T-helper 2 cell (primary cell): ENCODE measurements at regions not wholly inside any gene's neighbourhood (a gene's known extent, or its start where the extent isn't known, plus 50 kb on each side); places are given as distances from the start of the nearest gene placed in this dataset.
A peak's percentile ranks its signal among the peaks of the same experiment; 100 is the strongest.

Experiments
- DNase-seq, 5 experiments: peaks; one replicate each; pipeline versions ENCODE4 v3.0.0 to v3.0.0-alpha.2; 2012 to 2022

DNA sequence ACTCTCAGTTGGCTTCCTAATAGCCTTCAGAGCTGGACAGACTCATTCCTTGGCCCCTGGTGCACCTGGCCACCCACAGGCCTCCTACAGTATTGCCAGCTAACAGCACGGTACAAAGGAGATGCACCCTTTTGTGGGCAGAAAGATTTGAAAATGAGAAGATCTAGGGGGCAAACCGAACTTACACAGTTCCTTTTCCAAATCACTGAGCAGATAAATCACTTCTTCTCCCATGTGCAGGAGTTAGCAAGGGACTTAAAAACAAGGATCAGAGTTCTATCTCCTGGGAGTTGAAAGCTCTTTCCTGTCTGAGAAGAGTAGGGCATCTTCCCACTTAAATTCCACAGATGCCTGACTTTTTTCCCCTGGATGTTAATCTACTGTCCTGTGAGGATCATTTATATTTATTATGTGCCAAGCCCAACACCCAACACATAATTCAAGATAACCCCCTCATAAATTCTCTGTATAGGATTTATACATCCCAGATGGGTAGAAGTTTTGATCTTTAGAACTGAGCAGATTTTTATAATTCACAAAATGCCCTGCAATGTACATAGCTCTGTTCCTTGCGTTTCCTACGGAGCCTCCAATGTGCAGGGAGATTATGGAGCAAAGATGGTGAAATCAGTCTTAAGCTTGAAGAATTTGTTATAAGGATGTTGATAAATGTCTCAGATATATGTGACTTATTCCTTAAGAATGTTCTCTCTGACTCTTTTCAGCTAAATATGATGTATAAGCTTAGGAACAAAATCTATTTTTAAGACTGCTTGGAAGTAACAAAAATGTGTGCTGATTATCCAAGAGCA, 207.2 kb upstream of the DAPK1 start:
- DNase-seq, result no peak

DNA sequence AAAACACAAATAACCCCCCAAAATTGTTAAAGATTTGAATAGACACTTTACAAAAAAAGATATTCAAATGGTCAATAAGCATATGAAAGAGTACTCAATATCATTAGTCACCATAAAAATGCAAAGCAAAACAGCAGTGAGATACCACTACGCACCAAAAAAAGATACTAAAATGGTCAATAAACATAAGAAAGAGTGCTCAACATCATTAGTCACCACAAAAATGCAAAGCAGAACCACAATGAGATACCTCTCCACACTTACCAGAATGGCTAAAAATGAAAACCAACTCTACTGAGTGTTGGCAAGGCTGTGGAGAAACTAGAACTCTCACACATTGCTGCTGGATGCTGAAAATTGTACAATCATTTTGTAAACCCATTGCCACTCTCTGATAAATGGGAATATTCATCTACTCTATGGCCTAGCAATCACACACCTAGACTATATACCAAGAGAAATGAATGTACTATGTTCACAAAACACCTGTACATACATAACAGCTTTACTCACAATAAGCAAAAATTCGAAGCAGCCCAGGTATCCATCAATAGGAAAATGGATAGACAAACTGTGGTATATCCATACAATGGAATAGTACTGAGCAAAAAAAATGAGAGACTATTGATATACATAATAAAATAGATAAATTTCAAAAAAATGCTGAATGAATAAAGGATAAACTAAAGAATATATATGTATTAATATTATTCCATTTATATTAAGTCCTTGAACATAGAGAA, 205.0 kb upstream of the DAPK1 start:
- no peak for DNase-seq

DNA sequence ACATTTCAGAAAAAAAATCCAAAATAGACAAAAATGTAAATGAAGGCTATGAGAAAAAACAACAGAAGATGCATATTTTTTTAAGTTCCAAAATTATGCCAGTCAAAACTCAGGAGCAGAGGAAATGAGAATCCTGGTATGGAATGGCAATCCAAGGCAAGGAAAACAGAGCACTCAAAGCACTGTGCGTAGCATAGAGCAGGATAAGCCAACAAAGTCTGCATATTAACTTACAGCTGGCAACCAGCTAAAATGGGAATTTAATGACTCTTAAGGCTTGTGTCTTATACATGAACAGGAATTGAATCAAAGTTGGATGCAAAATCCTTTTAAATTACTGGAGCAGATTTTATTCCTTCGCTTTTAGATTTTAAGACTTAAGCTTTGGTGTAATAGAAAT, 203.5 kb upstream of the DAPK1 start:
- no peak for DNase-seq

DNA sequence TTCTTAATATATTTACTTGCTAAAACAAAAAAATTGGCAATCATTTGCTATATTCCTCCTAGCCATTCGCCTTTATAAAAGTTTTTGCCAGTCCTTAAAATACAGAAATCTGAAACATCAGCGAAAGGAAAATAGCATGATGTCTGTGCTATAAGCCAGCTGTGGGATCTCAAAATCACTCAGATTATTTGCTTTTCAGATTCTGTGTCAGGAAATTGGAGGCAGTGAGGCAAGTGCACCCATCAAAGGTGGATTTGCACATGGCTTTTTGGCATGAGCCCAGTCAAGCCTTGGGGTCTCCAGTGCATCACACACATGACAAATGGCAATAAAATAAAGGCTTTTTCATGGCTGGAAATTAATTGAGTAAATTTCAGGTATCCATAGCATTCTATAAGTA, 196.8 kb upstream of the DAPK1 start:
- DNase-seq, result no peak

DNA sequence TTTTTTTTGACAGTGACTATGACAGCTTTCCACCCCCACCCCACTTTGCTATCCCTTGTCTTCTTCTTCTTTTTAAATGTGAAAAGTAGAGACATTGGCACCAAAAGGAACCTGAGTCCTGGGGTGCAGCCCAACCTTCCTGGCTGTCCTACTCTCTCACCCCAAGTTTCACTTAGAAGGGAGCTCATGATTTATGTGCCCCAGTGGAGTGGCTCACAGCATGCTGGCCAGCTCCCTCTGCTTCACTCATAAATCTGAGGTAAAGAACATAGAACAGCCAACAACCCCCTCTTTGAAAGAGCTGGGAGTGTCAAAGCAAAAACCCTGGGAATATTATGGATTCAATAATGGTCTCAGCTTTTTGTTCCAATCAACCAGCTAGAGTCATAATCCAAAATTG, 196.3 kb upstream of the DAPK1 start:
- DNase-seq, result no peak

DNA sequence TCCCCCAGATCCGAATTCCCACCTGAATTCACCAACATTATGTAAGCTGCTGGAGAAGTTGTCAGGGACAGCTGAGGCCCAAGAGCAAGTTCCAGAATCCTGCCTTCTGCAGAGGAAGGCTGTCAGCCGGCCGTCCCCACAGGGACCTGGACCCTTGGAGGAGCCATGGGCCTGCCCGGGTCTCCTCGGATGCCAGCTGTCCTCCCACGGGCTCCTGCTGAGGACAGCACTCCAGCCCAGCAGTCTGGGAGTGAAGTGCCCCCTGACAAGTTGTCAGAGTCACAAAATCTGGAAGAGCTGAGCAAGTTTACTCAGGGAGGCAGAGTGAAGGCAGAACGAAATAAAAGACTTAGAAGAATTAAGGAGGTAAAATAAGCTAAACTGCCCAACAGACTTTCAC, 192.5 kb upstream of the DAPK1 start:
- DNase-seq, result no peak

DNA sequence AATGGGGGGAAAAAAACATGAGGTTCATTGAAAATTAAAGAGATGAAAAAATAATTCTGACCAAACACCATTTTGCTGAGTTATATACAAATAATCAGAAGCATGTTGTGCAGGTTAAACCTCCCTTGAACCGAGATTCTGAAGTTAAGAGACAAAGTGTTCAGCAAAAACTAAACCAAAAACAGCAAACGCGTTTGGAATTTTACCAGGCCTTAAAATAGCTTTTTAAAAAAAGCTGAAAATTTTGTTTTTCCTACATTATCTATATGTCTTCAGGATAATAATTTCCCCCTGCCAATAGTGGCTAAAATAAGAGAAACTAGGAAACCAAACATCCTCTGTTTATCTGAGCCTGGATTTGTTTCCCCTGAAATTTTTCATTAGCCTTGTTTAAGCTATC, 191.7 kb upstream of the DAPK1 start:
- no peak for DNase-seq

DNA sequence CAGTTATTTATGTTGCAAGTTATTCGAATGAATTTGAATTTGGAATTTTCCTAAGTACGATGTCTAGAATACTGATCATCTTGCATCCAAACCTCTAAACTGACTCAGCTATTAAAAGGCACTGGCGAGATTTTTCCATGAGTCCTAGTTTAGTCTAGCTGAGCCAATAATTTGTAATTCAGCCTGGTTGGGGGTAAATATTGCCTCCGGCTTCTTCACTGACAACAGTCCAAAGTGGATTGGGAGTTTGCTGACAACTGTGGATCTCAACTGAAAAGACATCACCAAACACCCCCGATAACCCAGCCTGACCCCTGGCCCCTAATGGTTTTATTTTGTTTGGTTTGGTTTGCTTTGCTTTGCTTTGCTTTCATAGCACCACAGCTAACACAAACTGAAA, 189.8 kb upstream of the DAPK1 start:
- DNase-seq, result no peak

DNA sequence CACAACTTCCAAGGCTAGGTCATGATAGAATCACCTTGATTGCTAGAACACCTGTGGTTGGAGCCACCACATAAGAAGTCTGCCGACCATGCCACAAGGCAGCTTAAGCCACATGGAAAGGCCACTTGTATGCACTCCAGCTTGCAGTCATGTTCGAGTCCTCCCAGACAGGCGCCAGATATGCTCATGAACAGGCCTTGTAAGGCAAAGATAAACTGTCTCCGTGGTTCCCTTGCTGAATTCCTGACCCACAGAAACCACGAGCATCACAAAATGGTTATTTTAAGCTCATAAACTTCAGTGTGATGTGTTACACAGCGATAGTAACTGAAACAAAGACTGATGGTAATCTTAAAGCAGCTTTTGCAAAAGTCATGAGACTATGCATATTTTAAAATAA, 188.4 kb upstream of the DAPK1 start:
- peak in 1 of 5 experiments; percentile 27 for DNase-seq

DNA sequence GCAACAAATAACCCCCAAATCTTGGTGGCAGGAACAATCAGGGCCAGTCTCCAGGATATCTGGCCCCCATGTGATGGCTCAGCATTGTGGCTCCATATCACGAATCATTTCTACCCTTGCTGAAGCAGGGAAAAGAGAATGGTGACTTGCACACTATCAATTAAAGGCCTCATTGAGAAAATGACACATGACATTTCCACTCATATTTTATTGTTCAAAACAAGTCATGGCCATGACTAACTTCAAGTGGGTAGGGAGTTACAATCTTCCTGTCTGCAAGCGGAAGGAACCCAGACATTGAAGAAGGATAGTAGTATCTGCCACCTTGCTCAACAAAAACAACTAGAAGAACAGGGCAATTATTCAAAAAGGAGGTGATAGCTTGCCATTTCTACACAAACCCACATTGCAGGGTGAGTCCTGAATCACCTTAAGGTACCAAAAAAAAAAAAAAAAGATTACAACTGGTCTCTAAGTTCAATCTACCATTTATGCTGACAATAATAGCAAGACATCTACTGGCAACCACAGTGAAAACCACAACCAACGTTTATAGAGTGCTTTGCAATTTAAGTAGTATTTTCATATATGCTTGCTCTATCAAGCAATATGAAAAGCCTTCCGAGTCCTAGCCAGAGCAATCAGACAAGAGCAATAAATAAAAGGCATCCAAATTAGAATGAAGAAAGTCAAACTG, 186.7 kb upstream of the DAPK1 start:
- peak in 1 of 5 experiments; percentile 57 for DNase-seq

DNA sequence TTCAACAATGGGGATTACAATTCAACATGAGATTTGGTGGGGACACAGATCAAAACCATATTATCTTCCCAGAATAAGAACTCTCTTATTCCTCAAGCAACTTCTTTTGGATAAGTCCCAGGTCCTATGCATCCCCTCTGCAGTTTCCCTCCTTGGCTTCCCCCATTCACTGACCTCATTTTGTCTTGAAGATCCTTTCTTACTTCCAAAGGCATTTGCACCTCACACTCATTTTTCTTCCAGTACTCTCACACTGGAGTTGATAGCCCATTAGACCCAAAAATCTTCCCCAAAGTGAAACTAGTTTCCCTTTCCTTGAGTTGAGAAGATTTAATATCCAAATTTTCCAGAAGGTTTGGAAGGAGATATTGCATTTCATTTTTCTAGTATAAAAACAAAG, 178.0 kb upstream of the DAPK1 start:
- no peak for DNase-seq

DNA sequence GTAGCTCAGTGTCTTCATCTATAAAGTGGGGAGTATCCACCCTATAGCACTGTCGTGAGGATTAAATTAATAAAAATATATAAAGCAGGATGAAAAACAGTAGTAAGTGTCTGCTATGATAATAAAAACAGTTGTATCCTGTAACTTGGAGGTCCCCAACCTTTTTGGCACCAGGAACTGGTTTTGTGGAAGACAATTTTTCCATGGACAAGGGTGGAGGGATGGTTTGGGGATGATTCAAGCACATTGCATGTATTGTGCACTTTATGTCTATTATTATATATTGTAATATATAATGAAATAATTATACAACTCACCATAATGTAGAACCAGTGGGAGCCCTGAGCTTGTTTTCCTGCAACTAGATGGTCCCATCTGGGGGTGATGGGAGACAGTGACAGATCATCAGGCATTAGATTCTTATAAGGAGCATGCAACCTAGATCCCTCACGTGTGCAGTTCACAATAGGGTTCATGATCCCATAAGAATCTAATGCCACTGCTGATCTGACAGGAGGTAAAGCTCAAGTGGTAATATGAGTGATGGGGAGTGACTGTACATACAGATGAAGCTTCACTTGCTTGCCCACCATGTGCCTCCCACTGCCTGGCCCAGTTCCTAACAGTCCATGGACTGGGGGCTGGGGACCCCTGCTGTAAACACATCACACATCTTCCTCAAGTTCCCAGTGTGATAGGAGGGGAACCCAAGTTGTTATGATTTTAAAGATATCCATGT, 177.4 kb upstream of the DAPK1 start:
- no peak for DNase-seq

DNA sequence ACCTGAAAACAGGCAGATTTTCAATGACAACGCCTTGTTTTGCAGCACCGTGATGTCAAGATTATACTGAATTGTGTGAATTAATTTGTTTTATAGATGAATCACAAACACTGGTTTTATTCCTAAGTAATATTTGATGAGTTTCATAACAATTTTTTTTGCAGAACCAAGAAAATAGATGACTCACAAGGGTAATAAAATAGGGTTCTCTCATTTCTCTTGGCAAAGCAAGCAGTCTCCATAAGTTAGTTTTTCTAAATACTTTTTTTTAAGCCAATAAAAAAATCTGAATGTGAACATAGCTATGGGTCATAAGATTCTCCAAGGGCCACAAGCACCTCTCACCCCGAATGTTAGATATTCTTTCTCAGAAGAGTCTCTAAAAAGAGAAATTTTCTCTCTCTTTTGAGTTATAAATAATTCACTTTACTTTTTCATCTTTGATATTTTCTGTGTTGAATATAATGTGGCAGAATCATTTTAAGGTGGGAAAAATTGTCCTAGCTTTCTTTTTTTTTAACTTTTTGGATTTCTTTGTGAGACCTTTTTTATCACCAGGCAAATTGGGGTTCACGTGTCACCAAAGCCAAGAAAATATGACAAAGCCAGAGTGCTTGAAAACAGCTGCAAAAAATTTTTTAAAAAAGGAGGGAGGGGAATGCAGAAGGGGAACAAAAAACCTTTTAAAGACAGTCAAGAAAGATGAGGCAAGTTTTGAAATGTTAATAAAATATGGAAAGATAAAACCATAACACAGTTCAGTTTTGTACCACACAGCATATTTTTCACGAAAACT, 174.6 kb upstream of the DAPK1 start:
- DNase-seq, result no peak

DNA sequence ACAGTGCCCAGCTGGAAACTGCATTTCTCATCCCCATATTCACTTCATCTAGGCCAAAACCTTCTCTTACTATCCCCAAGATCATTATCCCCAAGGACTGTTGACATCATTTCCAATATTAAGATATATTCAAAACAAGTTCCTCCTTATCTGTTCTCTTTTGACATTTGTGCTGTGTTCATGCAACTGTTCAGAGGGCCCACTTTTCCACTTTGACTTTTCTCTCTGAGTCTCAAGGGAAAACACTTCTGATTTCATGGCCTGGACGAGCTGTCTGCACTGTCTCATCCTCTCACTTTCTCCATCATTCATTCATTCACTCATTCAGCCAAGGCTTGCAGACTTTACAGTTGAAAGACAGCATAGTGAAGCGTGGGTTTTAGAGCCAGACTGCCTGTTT, 173.7 kb upstream of the DAPK1 start:
- no peak for DNase-seq

DNA sequence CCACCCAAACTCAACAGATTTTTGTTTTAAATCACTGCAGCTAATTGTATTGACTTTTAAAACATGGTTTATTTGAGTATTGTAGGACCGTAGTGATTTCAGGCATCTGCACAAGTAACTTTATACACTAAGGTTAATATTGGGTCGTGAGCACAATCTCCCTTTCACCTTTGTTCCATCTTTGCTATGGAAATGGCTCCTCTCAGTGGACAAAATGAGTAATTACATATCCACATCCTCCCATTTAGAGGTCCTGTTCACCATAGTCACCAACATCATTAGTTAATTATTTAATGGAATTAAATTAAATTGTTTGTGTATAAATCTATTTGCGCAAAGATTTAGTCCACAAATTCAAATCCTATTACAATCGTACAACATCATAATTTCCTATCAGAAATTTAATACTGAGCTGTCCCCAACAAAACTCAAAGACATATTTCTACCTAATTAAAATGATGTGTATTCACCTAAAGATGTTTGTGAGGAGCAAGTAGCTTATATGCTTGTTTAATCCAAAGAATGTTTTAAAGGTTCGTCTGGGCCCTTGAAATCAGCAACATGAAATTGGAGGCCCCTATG, 173.0 kb upstream of the DAPK1 start:
- peak in 1 of 5 experiments; percentile 47 for DNase-seq

DNA sequence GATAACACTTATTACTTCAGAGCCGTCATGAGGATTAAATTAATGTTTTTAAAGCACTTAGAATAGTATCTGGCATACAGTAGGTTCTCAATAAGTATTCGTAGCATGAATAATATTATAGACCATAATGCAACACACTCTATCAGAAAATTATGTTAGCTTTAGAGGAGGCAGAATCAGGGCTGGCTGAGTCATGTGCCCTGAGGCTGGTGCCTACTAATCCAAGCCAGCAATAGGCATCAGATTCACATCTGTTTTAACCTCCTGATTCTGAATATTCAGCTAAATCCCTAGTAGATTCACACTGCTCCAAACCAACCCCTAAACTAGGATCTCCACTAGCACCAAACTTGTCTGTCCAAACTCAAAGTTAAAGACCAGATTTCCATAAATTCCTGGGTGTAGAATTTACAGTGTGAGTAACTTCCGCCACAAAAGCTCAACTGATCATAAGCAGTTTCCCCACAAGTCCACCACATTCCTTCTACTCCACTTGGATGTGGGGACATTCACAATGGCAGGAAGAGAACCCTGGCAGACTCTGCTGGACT, 170.0 kb upstream of the DAPK1 start:
- no peak for DNase-seq

DNA sequence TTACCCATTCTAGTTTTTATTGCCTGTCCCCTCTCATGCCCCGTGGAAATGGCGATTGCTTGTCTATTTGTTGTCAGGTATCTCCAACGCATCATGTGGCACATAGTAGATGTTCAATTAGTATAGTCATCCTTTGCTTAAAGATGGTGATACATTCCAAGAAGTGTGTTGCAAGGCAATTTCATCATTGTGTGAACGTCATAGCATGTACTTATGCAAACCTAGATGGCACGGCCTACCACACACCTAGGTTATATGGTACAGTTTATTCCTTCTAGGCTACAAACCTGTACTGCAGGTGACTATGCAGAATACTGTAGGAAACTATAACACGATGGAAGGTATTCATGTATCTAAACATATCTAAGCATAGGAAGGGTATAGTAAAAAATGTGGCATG, 163.9 kb upstream of the DAPK1 start:
- DNase-seq, result no peak

DNA sequence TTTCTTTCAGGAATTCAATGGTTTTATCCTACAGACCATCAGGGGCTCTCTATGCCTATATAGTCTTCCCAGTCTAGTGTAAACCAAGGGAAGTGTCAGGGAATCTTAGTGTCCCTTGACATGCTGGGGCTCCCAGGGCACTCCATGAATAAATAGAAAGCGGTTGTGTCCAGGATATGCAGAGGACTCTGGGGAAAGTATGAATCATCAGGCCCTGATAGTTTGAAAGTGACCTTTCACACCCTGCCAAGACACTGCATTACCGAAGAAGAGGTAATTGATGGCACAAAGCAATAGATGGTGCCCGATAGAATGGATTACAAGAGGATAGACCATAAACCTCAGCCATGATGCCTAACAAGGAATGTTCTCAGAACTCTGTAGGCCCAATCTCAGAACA, 163.3 kb upstream of the DAPK1 start:
- no peak for DNase-seq

DNA sequence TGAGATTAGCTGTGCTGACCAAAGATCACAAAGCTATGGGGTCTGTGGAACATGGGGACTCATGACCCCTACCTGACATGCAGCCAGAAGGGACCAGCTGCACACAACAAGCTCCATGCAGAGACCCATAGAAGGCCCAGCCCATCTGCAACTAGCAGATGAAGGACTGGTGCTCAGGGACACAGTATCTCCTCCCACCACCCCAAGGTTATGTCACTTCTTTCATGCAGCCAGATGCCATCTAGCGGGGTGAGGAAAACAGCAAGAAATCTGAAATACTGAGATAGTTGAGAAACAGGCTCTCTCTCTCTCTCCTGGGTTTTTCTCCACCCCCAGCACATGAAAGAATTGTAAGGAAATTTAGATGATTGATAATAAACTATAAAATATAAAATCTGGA, 161.3 kb upstream of the DAPK1 start:
- DNase-seq, result peak in 1 of 5 experiments; percentile 10

DNA sequence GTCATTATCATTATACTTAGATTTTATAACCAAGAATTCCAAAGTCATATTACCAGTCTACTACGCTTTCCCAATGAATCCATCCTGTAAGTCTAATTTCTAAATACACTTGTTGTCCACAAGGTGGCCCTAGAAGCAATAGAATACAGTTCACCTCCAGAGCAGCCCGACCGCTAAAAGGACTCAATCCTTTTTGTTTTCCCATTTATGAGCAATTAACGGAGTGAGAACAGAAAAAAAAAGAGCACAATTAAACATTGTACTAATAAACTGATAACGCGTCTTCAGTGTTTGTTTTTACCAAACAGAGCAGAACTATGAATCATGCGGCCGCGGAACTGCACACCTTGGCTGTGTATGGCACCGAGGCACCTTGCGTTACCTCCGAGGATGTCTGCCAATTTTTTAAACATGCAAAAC, 160.7 kb upstream of the DAPK1 start:
- peak in 1 of 5 experiments; percentile 64 for DNase-seq

DNA sequence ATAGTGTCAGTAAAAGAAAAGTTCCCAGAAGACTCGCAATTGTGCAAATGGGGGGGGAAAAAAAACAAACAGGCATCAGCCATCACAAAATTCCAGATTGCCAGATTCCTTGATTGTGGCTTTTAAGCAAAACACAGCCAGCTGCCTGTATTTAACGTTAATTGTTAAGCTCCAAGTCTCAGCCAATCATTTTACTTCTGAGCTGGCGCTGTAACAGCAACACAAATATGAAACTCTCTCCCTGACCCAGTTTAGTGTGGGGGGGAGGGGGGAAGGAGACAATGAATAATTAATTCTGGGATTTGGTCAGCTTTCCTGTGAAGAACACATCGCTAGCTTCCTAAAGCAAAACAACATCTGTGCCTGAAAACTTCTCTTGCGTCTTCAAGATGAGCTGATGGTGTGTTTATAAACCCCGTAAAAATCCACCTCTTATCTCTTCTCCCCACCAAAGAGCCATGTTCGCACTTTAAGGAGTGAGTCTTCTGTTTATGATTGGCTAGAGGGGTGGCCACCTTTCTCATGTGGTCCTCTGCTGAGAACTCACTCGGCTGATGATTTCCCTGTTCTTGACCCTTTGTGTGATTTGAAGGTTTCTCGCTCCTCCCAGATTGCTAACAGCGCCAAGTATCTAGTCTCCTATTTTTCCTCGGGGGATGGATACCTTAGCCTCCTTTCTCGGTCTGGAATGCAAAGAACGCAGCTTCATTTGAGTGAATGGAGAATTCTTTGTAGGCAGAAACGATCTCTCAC, 160.2 kb upstream of the DAPK1 start:
- no peak for DNase-seq
